ENCODE measurements at regions not wholly inside any gene's neighbourhood (a gene's known extent, or its start where the extent isn't known, plus 50 kb on each side); places are given as distances from the start of the nearest gene placed in this dataset.
"Not testable (repeated sequence)": the region's sequence is repeated elsewhere in the genome, so short reads cannot be mapped to it uniquely, and the experiment has no call there.

- DNase-seq (ENCODE audit: low read depth) = not testable (repeated sequence)
Observed at GRCh38 chr12:131635012-131635411, 75.9 kb upstream of the SFSWAP start.

- DNase-seq (ENCODE audit: low read depth) = no peak
Observed at GRCh38 chr12:131635491-131636122, 75.3 kb upstream of the SFSWAP start.

- DNase-seq (ENCODE audit: low read depth) = no peak
Observed at GRCh38 chr12:131636266-131636665, 74.6 kb upstream of the SFSWAP start.

GRCh38 chr12:131636940-131637750 lies 73.7 kb upstream of the SFSWAP start:
- DNase-seq (ENCODE audit: low read depth) = no peak

- DNase-seq (ENCODE audit: low read depth) = no peak
Observed at GRCh38 chr12:131637986-131638385, 72.9 kb upstream of the SFSWAP start.

GRCh38 chr12:131639270-131639940 lies 71.5 kb upstream of the SFSWAP start:
- no peak for DNase-seq (ENCODE audit: low read depth)

GRCh38 chr12:131640525-131640924 lies 70.4 kb upstream of the SFSWAP start:
- no peak for DNase-seq (ENCODE audit: low read depth)

- no peak for DNase-seq (ENCODE audit: low read depth)
Observed at GRCh38 chr12:131641315-131641714, 69.6 kb upstream of the SFSWAP start.

GRCh38 chr12:131642101-131642540 lies 68.8 kb upstream of the SFSWAP start:
- no peak for DNase-seq (ENCODE audit: low read depth)

GRCh38 chr12:131642771-131643170 lies 68.1 kb upstream of the SFSWAP start:
- DNase-seq (ENCODE audit: low read depth) = no peak

- no peak for DNase-seq (ENCODE audit: low read depth)
Observed at GRCh38 chr12:131643631-131644452, 67.0 kb upstream of the SFSWAP start.

GRCh38 chr12:131644481-131644880 lies 66.4 kb upstream of the SFSWAP start:
- DNase-seq (ENCODE audit: low read depth) = no peak

- DNase-seq (ENCODE audit: low read depth) = not testable (repeated sequence)
Observed at GRCh38 chr12:131644917-131645316, 66.0 kb upstream of the SFSWAP start.

- DNase-seq (ENCODE audit: low read depth) = not testable (repeated sequence)
Observed at GRCh38 chr12:131645557-131645956, 65.3 kb upstream of the SFSWAP start.

GRCh38 chr12:131646444-131646843 lies 64.4 kb upstream of the SFSWAP start:
- not testable (repeated sequence) for DNase-seq (ENCODE audit: low read depth)

- no peak for DNase-seq (ENCODE audit: low read depth)
Observed at GRCh38 chr12:131647667-131648066, 63.2 kb upstream of the SFSWAP start.

GRCh38 chr12:131655469-131656174 lies 55.3 kb upstream of the SFSWAP start:
- DNase-seq (ENCODE audit: low read depth) = not testable (repeated sequence)

- not testable (repeated sequence) for DNase-seq (ENCODE audit: low read depth)
Observed at GRCh38 chr12:131656796-131657195, 54.1 kb upstream of the SFSWAP start.

- not testable (repeated sequence) for DNase-seq (ENCODE audit: low read depth)
Observed at GRCh38 chr12:131658605-131659004, 52.3 kb upstream of the SFSWAP start.

- DNase-seq (ENCODE audit: low read depth) = not testable (repeated sequence)
Observed at GRCh38 chr12:131659484-131659883, 51.4 kb upstream of the SFSWAP start.

- not testable (repeated sequence) for DNase-seq (ENCODE audit: low read depth)
Observed at GRCh38 chr12:131659976-131660375, 50.9 kb upstream of the SFSWAP start.

Measured in stimulated activated CD8-positive, alpha-beta memory T cell treated with anti-CD3 and anti-CD28 coated beads, Interleukin-12 subunit alpha, Interleukin-12 subunit beta, amount 100 ng/mL, for 4 hours (primary cell).